ENCODE measurements at regions not wholly inside any gene's neighbourhood (a gene's known extent, or its start where the extent isn't known, plus 50 kb on each side); places are given as distances from the start of the nearest gene placed in this dataset.

DNA sequence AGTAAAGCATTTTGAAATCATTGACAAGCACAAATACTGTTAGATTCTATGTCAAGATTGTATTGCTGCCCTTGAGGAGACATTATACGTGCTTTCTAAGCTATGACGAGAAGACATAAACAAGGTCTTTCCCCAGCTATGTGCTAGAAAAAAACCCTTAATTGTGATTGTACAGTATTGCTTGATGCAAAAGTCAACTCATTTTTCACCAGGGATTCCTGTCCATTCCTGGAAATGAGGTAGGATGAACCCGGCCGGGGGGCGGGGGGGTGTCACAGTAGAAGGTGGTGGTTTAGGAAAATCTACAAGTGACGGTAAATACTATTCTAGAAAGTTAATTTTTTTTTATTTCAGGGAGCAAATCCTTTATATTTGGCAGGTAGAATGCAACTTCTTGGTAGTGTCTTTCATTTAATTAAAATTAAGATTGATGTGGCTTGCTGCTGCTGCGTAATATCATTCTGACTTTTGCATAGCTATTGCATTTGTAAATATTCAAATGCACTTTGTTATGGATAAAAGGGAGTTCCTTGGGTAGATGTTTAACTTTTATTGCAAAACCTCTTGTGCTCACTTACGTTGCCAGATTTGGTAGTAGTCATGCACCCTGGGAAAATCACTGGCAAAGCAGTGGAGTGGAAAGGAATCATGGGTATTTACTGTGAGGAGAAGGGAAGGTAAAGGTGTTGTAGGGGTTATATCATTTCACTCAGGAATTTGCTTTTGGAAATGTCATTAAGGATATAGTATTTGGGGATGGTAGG, 164.4 kb upstream of the PRPS1L1 start:
- TF ChIP-seq, protein P1, sequence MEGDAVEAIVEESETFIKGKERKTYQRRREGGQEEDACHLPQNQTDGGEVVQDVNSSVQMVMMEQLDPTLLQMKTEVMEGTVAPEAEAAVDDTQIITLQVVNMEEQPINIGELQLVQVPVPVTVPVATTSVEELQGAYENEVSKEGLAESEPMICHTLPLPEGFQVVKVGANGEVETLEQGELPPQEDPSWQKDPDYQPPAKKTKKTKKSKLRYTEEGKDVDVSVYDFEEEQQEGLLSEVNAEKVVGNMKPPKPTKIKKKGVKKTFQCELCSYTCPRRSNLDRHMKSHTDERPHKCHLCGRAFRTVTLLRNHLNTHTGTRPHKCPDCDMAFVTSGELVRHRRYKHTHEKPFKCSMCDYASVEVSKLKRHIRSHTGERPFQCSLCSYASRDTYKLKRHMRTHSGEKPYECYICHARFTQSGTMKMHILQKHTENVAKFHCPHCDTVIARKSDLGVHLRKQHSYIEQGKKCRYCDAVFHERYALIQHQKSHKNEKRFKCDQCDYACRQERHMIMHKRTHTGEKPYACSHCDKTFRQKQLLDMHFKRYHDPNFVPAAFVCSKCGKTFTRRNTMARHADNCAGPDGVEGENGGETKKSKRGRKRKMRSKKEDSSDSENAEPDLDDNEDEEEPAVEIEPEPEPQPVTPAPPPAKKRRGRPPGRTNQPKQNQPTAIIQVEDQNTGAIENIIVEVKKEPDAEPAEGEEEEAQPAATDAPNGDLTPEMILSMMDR (conservative IDR thresholded peaks at IDR 0.05; ENCODE audit: low read depth, low read length), result no peak
- no peak for TF ChIP-seq EZH2 (IDR thresholded peaks at IDR 0.05; ENCODE audit: low read length, unreplicated experiment)
